H9 (cell line): ENCODE measurements at regions not wholly inside any gene's neighbourhood (a gene's known extent, or its start where the extent isn't known, plus 50 kb on each side); places are given as distances from the start of the nearest gene placed in this dataset.

ENCODE experiments used
- DNase-seq: peaks from one replicate; pipeline ENCODE4 v3.0.0-alpha.2; 2017
- H2AFZ ChIP-seq: one replicate; pipeline ENCODE4 v1.6.1; 2013; ENCODE audit warnings: mild to moderate bottlenecking, low read length, control low read depth, moderate library complexity
- H2AK5ac ChIP-seq: 2 replicates; pipeline ENCODE4 v1.6.1; 2013; ENCODE audit warnings: low read length, control low read depth, mixed read lengths; ENCODE audit not compliant: insufficient read length
- H2BK120ac ChIP-seq: one replicate; pipeline ENCODE4 v1.6.1; 2013; ENCODE audit warnings: low read depth, mild to moderate bottlenecking, low read length, control low read depth, inconsistent platforms; ENCODE audit not compliant: poor library complexity, severe bottlenecking
- H2BK12ac ChIP-seq: 2 replicates; pipeline ENCODE4 v1.6.1; 2013; ENCODE audit warnings: low read length, control low read depth, mixed read lengths, low read depth; ENCODE audit not compliant: insufficient read length
- H2BK15ac ChIP-seq: 2 replicates; pipeline ENCODE4 v1.6.1; 2013; ENCODE audit warnings: low read depth, low read length, control low read depth
- H2BK20ac ChIP-seq: one replicate; pipeline ENCODE4 v1.6.1; 2013; ENCODE audit warnings: low read depth, mild to moderate bottlenecking, low read length, control low read depth, inconsistent platforms; ENCODE audit not compliant: poor library complexity, severe bottlenecking
- H2BK5ac ChIP-seq: 2 replicates; pipeline ENCODE4 v1.6.1; 2013; ENCODE audit warnings: low read length, control low read depth, mixed read lengths; ENCODE audit not compliant: insufficient read length
- H3K14ac ChIP-seq: 2 replicates; pipeline ENCODE4 v1.6.1; 2013; ENCODE audit warnings: low read length, control low read depth; ENCODE audit not compliant: insufficient read depth
- H3K18ac ChIP-seq: 2 replicates; pipeline ENCODE4 v1.6.1; 2013; ENCODE audit warnings: low read depth, mild to moderate bottlenecking, mixed read lengths, low read length, control low read depth; ENCODE audit not compliant: insufficient read length
- H3K23ac ChIP-seq: 2 replicates; pipeline ENCODE4 v1.6.1; 2013; ENCODE audit warnings: low read length, control low read depth, mixed read lengths, low read depth; ENCODE audit not compliant: insufficient read length
- H3K23me2 ChIP-seq: 2 replicates; pipeline ENCODE4 v1.6.1; 2013; ENCODE audit warnings: low read depth, mild to moderate bottlenecking, mixed read lengths, low read length, control low read depth; ENCODE audit not compliant: insufficient read length, poor library complexity, severe bottlenecking
- H3K27ac ChIP-seq: 2 replicates; pipeline ENCODE4 v1.5.1; 2013; ENCODE audit warnings: low read length, control low read depth, mixed read lengths, low read depth; ENCODE audit not compliant: insufficient read length
- H3K27me3 ChIP-seq: 2 replicates; pipeline ENCODE4 v1.6.1; 2013; ENCODE audit warnings: low read length, control low read depth, inconsistent platforms; ENCODE audit not compliant: insufficient read depth
- H3K4ac ChIP-seq: 2 replicates; pipeline ENCODE4 v1.6.1; 2013; ENCODE audit warnings: low read depth, mild to moderate bottlenecking, control low read depth, inconsistent platforms, low read length, moderate library complexity
- H3K4me1 ChIP-seq: 2 replicates; pipeline ENCODE4 v1.6.1; 2013; ENCODE audit warnings: low read length, control low read depth, inconsistent platforms; ENCODE audit not compliant: insufficient read depth
- H3K4me2 ChIP-seq: 2 replicates; pipeline ENCODE4 v1.6.1; 2013; ENCODE audit warnings: low read length, control low read depth, mixed read lengths; ENCODE audit not compliant: insufficient read length, insufficient read depth
- H3K56ac ChIP-seq: 2 replicates; pipeline ENCODE4 v1.6.1; 2013; ENCODE audit warnings: low read depth, mild to moderate bottlenecking, mixed read lengths, low read length, control low read depth; ENCODE audit not compliant: insufficient read length
- H3K79me1 ChIP-seq: 2 replicates; pipeline ENCODE4 v1.6.1; 2013; ENCODE audit warnings: low read depth, mild to moderate bottlenecking, moderate library complexity, low read length, control low read depth, inconsistent platforms; ENCODE audit not compliant: insufficient read depth, poor library complexity, severe bottlenecking
- H3K79me2 ChIP-seq: 2 replicates; pipeline ENCODE4 v1.6.1; 2013; ENCODE audit warnings: low read length, control low read depth, inconsistent platforms; ENCODE audit not compliant: insufficient read depth
- H3K9ac ChIP-seq: 2 replicates; pipeline ENCODE4 v1.6.1; 2013; ENCODE audit warnings: low read length, control low read depth, mixed read lengths; ENCODE audit not compliant: insufficient read length; ENCODE audit errors: extremely low read depth
- H3K9me3 ChIP-seq: one replicate; pipeline ENCODE4 v1.6.1; 2013; ENCODE audit warnings: low read depth, low read length, inconsistent platforms; ENCODE audit not compliant: control insufficient read depth
- H3T11ph ChIP-seq: one replicate; pipeline ENCODE4 v1.6.1; 2013; ENCODE audit warnings: mild to moderate bottlenecking, low read length, control low read depth, inconsistent platforms
- H4K20me1 ChIP-seq: one replicate; pipeline ENCODE4 v1.6.1; 2013; ENCODE audit not compliant: control insufficient read depth, insufficient read length, insufficient read depth
- H4K5ac ChIP-seq: 2 replicates; pipeline ENCODE4 v1.6.1; 2013; ENCODE audit warnings: low read depth, mild to moderate bottlenecking, mixed read lengths, low read length, control low read depth; ENCODE audit not compliant: insufficient read length
- H4K8ac ChIP-seq: replicated peaks from 2 replicates; pipeline ENCODE4 v1.6.1; 2013; ENCODE audit warnings: low read length, control low read depth, mixed read lengths, low read depth; ENCODE audit not compliant: insufficient read length
- H4K91ac ChIP-seq: 2 replicates; pipeline ENCODE4 v1.6.1; 2013; ENCODE audit warnings: low read depth, mild to moderate bottlenecking, moderate library complexity, mixed read lengths, low read length, control low read depth; ENCODE audit not compliant: insufficient read length
- H3K27ac Mint-ChIP-seq, 3 experiments: 2 replicates in 2 of 3; 3 replicates in 1 of 3; pipeline ENCODE4 v1.8.0; 2020 to 2021; ENCODE audit warnings: mixed read lengths in 3 of 3, mild to moderate bottlenecking in 1 of 3, moderate library complexity in 1 of 3
- H3K27me3 Mint-ChIP-seq: 2 replicates; pipeline ENCODE4 v1.8.0; 2021; ENCODE audit warnings: low read depth, mild to moderate bottlenecking, moderate library complexity, mixed read lengths
- H3K36me3 Mint-ChIP-seq, 3 experiments: 2 replicates in 2 of 3; 3 replicates in 1 of 3; pipeline ENCODE4 v1.8.0; 2020 to 2021; ENCODE audit warnings: low read depth in 3 of 3, mixed read lengths in 3 of 3; ENCODE audit not compliant: insufficient read depth in 1 of 3
- H3K4me1 Mint-ChIP-seq, 2 experiments: 2 replicates each; pipeline ENCODE4 v1.8.0; 2020; ENCODE audit warnings: mixed read lengths in 2 of 2
- H3K4me3 Mint-ChIP-seq, 2 experiments: 2 replicates in 1 of 2; 3 replicates in 1 of 2; pipeline ENCODE4 v1.8.0; 2020 to 2021; ENCODE audit warnings: mild to moderate bottlenecking in 2 of 2, mixed read lengths in 2 of 2, moderate library complexity in 1 of 2
- H3K9me3 Mint-ChIP-seq, 2 experiments: 2 replicates in 1 of 2; 3 replicates in 1 of 2; pipeline ENCODE4 v1.8.0; 2020; ENCODE audit warnings: mild to moderate bottlenecking in 2 of 2, mixed read lengths in 2 of 2, moderate library complexity in 1 of 2
- TF ChIP-seq, protein P1 (sequence below): fragments of 200-600 bp; sonication (generic); conservative IDR thresholded peaks from 3 replicates; pipeline ENCODE4 v1.8.0; 2021; ENCODE audit warnings: antibody characterized with exemption, mild to moderate bottlenecking

DNA sequence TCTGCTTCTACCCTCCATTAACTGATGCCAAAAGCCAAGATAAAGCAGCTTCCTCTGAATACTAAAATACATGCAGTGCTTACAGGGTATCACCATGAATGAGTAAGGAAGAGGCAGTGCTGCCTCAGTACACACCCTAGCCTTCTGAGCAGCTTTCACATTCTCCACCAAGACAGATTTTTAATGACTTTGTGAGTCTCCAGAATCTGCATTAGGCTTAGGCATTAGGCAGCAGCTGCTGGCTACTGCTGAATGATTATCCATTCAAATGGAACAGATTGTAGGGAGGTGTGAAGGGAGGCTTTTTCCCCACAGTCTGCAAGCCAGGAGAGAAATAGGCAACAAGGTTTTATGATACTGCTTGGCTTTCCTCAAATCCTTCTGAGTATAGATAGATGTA is 1226.7 kb upstream of the LRRN3 start:
- Histone ChIP-seq H3K4me2 (no peak overlapping the region), H3K79me1 (no peaks in the 10 kb centered on the region), H3K18ac (no peak overlapping the region), H3K23ac (no peak overlapping the region), H2BK120ac (no peak overlapping the region), H3T11ph (no peak overlapping the region), H2BK12ac (no peak overlapping the region), H3K4me1 (no peaks in the 10 kb centered on the region), H3K9me3 (no peaks in the 10 kb centered on the region), H4K91ac (no peak overlapping the region), H2AFZ (no peak overlapping the region), H3K27me3 (no peaks in the 10 kb centered on the region), H3K27ac (no peak overlapping the region), H4K5ac (no peak overlapping the region), H2BK5ac (no peak overlapping the region), H3K9ac (no peak overlapping the region), H3K14ac (no peak overlapping the region), H3K23me2 (no peaks in the 10 kb centered on the region), H3K56ac (no peak overlapping the region), H2AK5ac (no peak overlapping the region), H3K4ac (no peak overlapping the region), H2BK15ac (no peak overlapping the region), H4K20me1 (no peaks in the 10 kb centered on the region), H2BK20ac (no peak overlapping the region), H4K8ac (no peak overlapping the region), H3K79me2 (no peaks in the 10 kb centered on the region)
- Mint-ChIP-seq H3K27me3 (no peaks in the 10 kb centered on the region), H3K36me3 (no peaks in the 10 kb centered on the region), H3K4me3 (no peak overlapping the region), H3K9me3 (no peaks in the 10 kb centered on the region), H3K27ac (no peak overlapping the region; a peak in 1 of 7 replicates), H3K4me1 (peaks cover 7% of the 10 kb centered on the region in 2 experiments)
- TF ChIP-seq, protein P1, sequence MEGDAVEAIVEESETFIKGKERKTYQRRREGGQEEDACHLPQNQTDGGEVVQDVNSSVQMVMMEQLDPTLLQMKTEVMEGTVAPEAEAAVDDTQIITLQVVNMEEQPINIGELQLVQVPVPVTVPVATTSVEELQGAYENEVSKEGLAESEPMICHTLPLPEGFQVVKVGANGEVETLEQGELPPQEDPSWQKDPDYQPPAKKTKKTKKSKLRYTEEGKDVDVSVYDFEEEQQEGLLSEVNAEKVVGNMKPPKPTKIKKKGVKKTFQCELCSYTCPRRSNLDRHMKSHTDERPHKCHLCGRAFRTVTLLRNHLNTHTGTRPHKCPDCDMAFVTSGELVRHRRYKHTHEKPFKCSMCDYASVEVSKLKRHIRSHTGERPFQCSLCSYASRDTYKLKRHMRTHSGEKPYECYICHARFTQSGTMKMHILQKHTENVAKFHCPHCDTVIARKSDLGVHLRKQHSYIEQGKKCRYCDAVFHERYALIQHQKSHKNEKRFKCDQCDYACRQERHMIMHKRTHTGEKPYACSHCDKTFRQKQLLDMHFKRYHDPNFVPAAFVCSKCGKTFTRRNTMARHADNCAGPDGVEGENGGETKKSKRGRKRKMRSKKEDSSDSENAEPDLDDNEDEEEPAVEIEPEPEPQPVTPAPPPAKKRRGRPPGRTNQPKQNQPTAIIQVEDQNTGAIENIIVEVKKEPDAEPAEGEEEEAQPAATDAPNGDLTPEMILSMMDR = no peak
- no peak for DNase-seq
